ENCODE measurements at regions not wholly inside any gene's neighbourhood (a gene's known extent, or its start where the extent isn't known, plus 50 kb on each side); places are given as distances from the start of the nearest gene placed in this dataset.
A peak's percentile ranks its signal among the peaks of the same experiment; 100 is the strongest.

- Mint-ChIP-seq H3K27me3 (no peaks in the 10 kb centered on the region), H3K9me3 (peaks cover 0 to 5% (median 0%) of the 10 kb centered on the region in 7 donors), H3K27ac (peak overlapping the region in 1 of 3 donors; percentile 58), H3K4me1 (no peaks in the 10 kb centered on the region), H3K36me3 (no peaks in the 10 kb centered on the region), H3K4me3 (no peak overlapping the region)
- Histone ChIP-seq H3K27ac (ENCODE audit: insufficient read depth, low read length, poor library complexity, severe bottlenecking) (no peak overlapping the region), H3K9me3 (ENCODE audit: control insufficient read depth in 2 of 2, low read length in 2 of 2) (no peaks in the 10 kb centered on the region), H3K4me3 (ENCODE audit: low read depth, low read length) (no peak overlapping the region), H3K4me1 (ENCODE audit: control insufficient read depth, insufficient read depth, low read length, poor library complexity, severe bottlenecking) (no peaks in the 10 kb centered on the region), H3K27me3 (ENCODE audit: control insufficient read depth, insufficient read depth, low read length) (no peaks in the 10 kb centered on the region), H3K36me3 (ENCODE audit: control insufficient read depth, insufficient read depth, low read length) (no peaks in the 10 kb centered on the region)
- ATAC-seq (ENCODE audit: low read depth in 2 of 2) (no peak), DNase-seq (no peak)
Measured at GRCh38 chr5:93330506-93330905, 250.5 kb downstream of the NR2F1-AS1 start.

GRCh38 chr5:93329756-93330155 lies 251.3 kb downstream of the NR2F1-AS1 start:
- Histone ChIP-seq H3K9me3 (ENCODE audit: control insufficient read depth in 2 of 2, low read length in 2 of 2) (no peaks in the 10 kb centered on the region), H3K4me3 (ENCODE audit: low read depth, low read length) (no peak overlapping the region), H3K4me1 (ENCODE audit: control insufficient read depth, insufficient read depth, low read length, poor library complexity, severe bottlenecking) (no peaks in the 10 kb centered on the region), H3K27me3 (ENCODE audit: control insufficient read depth, insufficient read depth, low read length) (no peaks in the 10 kb centered on the region), H3K27ac (ENCODE audit: insufficient read depth, low read length, poor library complexity, severe bottlenecking) (no peak overlapping the region), H3K36me3 (ENCODE audit: control insufficient read depth, insufficient read depth, low read length) (no peaks in the 10 kb centered on the region)
- H3K4me1 Mint-ChIP-seq, result no peaks in the 10 kb centered on the region
- ATAC-seq (ENCODE audit: low read depth in 2 of 2), result no peak
- no peaks in the 10 kb centered on the region for H3K36me3 Mint-ChIP-seq
- H3K27ac Mint-ChIP-seq, result no peak overlapping the region
- peaks cover 0 to 5% (median 0%) of the 10 kb centered on the region in 7 donors for H3K9me3 Mint-ChIP-seq
- DNase-seq, result no peak
- no peak overlapping the region for H3K4me3 Mint-ChIP-seq
- H3K27me3 Mint-ChIP-seq, result no peaks in the 10 kb centered on the region

GRCh38 chr5:93328833-93329232 lies 252.2 kb downstream of the NR2F1-AS1 start:
- no peak overlapping the region for H3K4me3 Mint-ChIP-seq
- H3K27ac Mint-ChIP-seq, result no peak overlapping the region
- no peaks in the 10 kb centered on the region for H3K4me1 ChIP-seq (ENCODE audit: control insufficient read depth, insufficient read depth, low read length, poor library complexity, severe bottlenecking)
- no peaks in the 10 kb centered on the region for H3K27me3 Mint-ChIP-seq
- H3K36me3 Mint-ChIP-seq, result no peaks in the 10 kb centered on the region
- H3K4me1 Mint-ChIP-seq, result no peaks in the 10 kb centered on the region
- no peak for DNase-seq
- H3K4me3 ChIP-seq (ENCODE audit: low read depth, low read length), result no peak overlapping the region
- H3K9me3 Mint-ChIP-seq, result peaks cover 0 to 5% (median 0%) of the 10 kb centered on the region in 7 donors
- H3K36me3 ChIP-seq (ENCODE audit: control insufficient read depth, insufficient read depth, low read length), result no peaks in the 10 kb centered on the region
- H3K27ac ChIP-seq (ENCODE audit: insufficient read depth, low read length, poor library complexity, severe bottlenecking), result no peak overlapping the region
- H3K9me3 ChIP-seq (ENCODE audit: control insufficient read depth in 2 of 2, low read length in 2 of 2), result no peaks in the 10 kb centered on the region
- ATAC-seq (ENCODE audit: low read depth in 2 of 2), result no peak
- no peaks in the 10 kb centered on the region for H3K27me3 ChIP-seq (ENCODE audit: control insufficient read depth, insufficient read depth, low read length)

- H3K4me3 Mint-ChIP-seq, result no peak overlapping the region
- DNase-seq (no peak), ATAC-seq (ENCODE audit: low read depth in 2 of 2) (no peak)
- H3K27ac Mint-ChIP-seq, result no peak overlapping the region
- H3K27me3 Mint-ChIP-seq, result no peaks in the 10 kb centered on the region
- no peak overlapping the region for H3K4me3 ChIP-seq (ENCODE audit: low read depth, low read length)
- H3K9me3 ChIP-seq (ENCODE audit: control insufficient read depth in 2 of 2, low read length in 2 of 2), result no peaks in the 10 kb centered on the region
- peaks cover 0 to 5% (median 0%) of the 10 kb centered on the region in 7 donors for H3K9me3 Mint-ChIP-seq
- no peaks in the 10 kb centered on the region for H3K27me3 ChIP-seq (ENCODE audit: control insufficient read depth, insufficient read depth, low read length)
- H3K36me3 Mint-ChIP-seq, result no peaks in the 10 kb centered on the region
- no peak overlapping the region for H3K27ac ChIP-seq (ENCODE audit: insufficient read depth, low read length, poor library complexity, severe bottlenecking)
- H3K4me1 ChIP-seq (ENCODE audit: control insufficient read depth, insufficient read depth, low read length, poor library complexity, severe bottlenecking), result no peaks in the 10 kb centered on the region
- H3K4me1 Mint-ChIP-seq, result no peaks in the 10 kb centered on the region
- H3K36me3 ChIP-seq (ENCODE audit: control insufficient read depth, insufficient read depth, low read length), result no peaks in the 10 kb centered on the region
Measured at GRCh38 chr5:93327605-93328004, 253.4 kb downstream of the NR2F1-AS1 start.

- Histone ChIP-seq H3K4me1 (ENCODE audit: control insufficient read depth, insufficient read depth, low read length, poor library complexity, severe bottlenecking) (no peaks in the 10 kb centered on the region), H3K9me3 (ENCODE audit: control insufficient read depth in 2 of 2, low read length in 2 of 2) (no peaks in the 10 kb centered on the region), H3K36me3 (ENCODE audit: control insufficient read depth, insufficient read depth, low read length) (no peaks in the 10 kb centered on the region), H3K4me3 (ENCODE audit: low read depth, low read length) (no peak overlapping the region), H3K27ac (ENCODE audit: insufficient read depth, low read length, poor library complexity, severe bottlenecking) (no peak overlapping the region), H3K27me3 (ENCODE audit: control insufficient read depth, insufficient read depth, low read length) (no peaks in the 10 kb centered on the region)
- Mint-ChIP-seq H3K27me3 (no peaks in the 10 kb centered on the region), H3K36me3 (no peaks in the 10 kb centered on the region), H3K9me3 (peaks cover 0 to 5% (median 0%) of the 10 kb centered on the region in 7 donors), H3K27ac (no peak overlapping the region), H3K4me1 (no peaks in the 10 kb centered on the region), H3K4me3 (no peak overlapping the region)
- ATAC-seq (ENCODE audit: low read depth in 2 of 2), result no peak
- DNase-seq, result no peak
Measured at GRCh38 chr5:93325946-93326345, 255.1 kb downstream of the NR2F1-AS1 start.

- ATAC-seq (ENCODE audit: low read depth in 2 of 2), result no peak
- DNase-seq, result no peak
- Histone ChIP-seq H3K27ac (ENCODE audit: insufficient read depth, low read length, poor library complexity, severe bottlenecking) (no peak overlapping the region), H3K4me1 (ENCODE audit: control insufficient read depth, insufficient read depth, low read length, poor library complexity, severe bottlenecking) (no peaks in the 10 kb centered on the region), H3K4me3 (ENCODE audit: low read depth, low read length) (no peak overlapping the region), H3K36me3 (ENCODE audit: control insufficient read depth, insufficient read depth, low read length) (no peaks in the 10 kb centered on the region), H3K27me3 (ENCODE audit: control insufficient read depth, insufficient read depth, low read length) (no peaks in the 10 kb centered on the region), H3K9me3 (ENCODE audit: control insufficient read depth in 2 of 2, low read length in 2 of 2) (no peaks in the 10 kb centered on the region)
- Mint-ChIP-seq H3K4me3 (no peak overlapping the region), H3K27me3 (peaks cover 5% of the 10 kb centered on the region), H3K36me3 (no peaks in the 10 kb centered on the region), H3K9me3 (peaks cover 0 to 6% (median 0%) of the 10 kb centered on the region in 7 donors), H3K4me1 (no peaks in the 10 kb centered on the region), H3K27ac (no peak overlapping the region)
Measured at GRCh38 chr5:93322974-93323860, 257.8 kb downstream of the NR2F1-AS1 start.

- H3K9me3 Mint-ChIP-seq, result peaks cover 0 to 10% (median 0%) of the 10 kb centered on the region in 7 donors
- H3K27me3 ChIP-seq (ENCODE audit: control insufficient read depth, insufficient read depth, low read length), result no peaks in the 10 kb centered on the region
- peak overlapping the region in 1 of 3 donors; percentile 72 for H3K27ac Mint-ChIP-seq
- H3K4me3 ChIP-seq (ENCODE audit: low read depth, low read length), result no peak overlapping the region
- H3K27me3 Mint-ChIP-seq, result peaks cover 5% of the 10 kb centered on the region
- no peaks in the 10 kb centered on the region for H3K4me1 ChIP-seq (ENCODE audit: control insufficient read depth, insufficient read depth, low read length, poor library complexity, severe bottlenecking)
- no peaks in the 10 kb centered on the region for H3K9me3 ChIP-seq (ENCODE audit: control insufficient read depth in 2 of 2, low read length in 2 of 2)
- H3K27ac ChIP-seq (ENCODE audit: insufficient read depth, low read length, poor library complexity, severe bottlenecking), result no peak overlapping the region
- ATAC-seq (ENCODE audit: low read depth in 2 of 2), result no peak
- H3K36me3 ChIP-seq (ENCODE audit: control insufficient read depth, insufficient read depth, low read length), result no peaks in the 10 kb centered on the region
- DNase-seq, result no peak
- no peaks in the 10 kb centered on the region for H3K36me3 Mint-ChIP-seq
- H3K4me3 Mint-ChIP-seq, result no peak overlapping the region
- no peaks in the 10 kb centered on the region for H3K4me1 Mint-ChIP-seq
Measured at GRCh38 chr5:93320920-93321445, 260.0 kb downstream of the NR2F1-AS1 start.

GRCh38 chr5:93313672-93314071 lies 267.3 kb downstream of the NR2F1-AS1 start:
- Mint-ChIP-seq H3K36me3 (no peaks in the 10 kb centered on the region), H3K4me1 (no peaks in the 10 kb centered on the region), H3K27ac (no peak overlapping the region), H3K9me3 (peaks cover 0 to 9% (median 2%) of the 10 kb centered on the region in 7 donors), H3K27me3 (peaks cover 3% of the 10 kb centered on the region), H3K4me3 (no peak overlapping the region)
- Histone ChIP-seq H3K4me3 (ENCODE audit: low read depth, low read length) (no peak overlapping the region), H3K27me3 (ENCODE audit: control insufficient read depth, insufficient read depth, low read length) (no peaks in the 10 kb centered on the region), H3K9me3 (ENCODE audit: control insufficient read depth in 2 of 2, low read length in 2 of 2) (no peaks in the 10 kb centered on the region), H3K4me1 (ENCODE audit: control insufficient read depth, insufficient read depth, low read length, poor library complexity, severe bottlenecking) (no peaks in the 10 kb centered on the region), H3K27ac (ENCODE audit: insufficient read depth, low read length, poor library complexity, severe bottlenecking) (no peak overlapping the region), H3K36me3 (ENCODE audit: control insufficient read depth, insufficient read depth, low read length) (no peaks in the 10 kb centered on the region)
- ATAC-seq (ENCODE audit: low read depth in 2 of 2) (no peak), DNase-seq (no peak)

Data from CD4-positive, CD25-positive, alpha-beta regulatory T cell (primary cell).